WTC11 (cell line): ENCODE measurements at regions not wholly inside any gene's neighbourhood (a gene's known extent, or its start where the extent isn't known, plus 50 kb on each side); places are given as distances from the start of the nearest gene placed in this dataset.
A peak's percentile ranks its signal among the peaks of the same experiment; 100 is the strongest.

Experiments
- ATAC-seq: fragments of 200-7000 bp; cut with Tn5 transposase; 2 replicates; pipeline ENCODE4 v1.10.0; 2021; ENCODE audit warnings: mild to moderate bottlenecking, moderate library complexity
- CTCF ChIA-PET: fragments of 300-600 bp; sonication (Branson Sonifier 250); formaldehyde crosslinking; loops from one replicate; lab custom pipeline; 2021; ENCODE audit warnings: antibody characterized with exemption; lab: Charles Lee
- POLR2A ChIA-PET: fragments of 350-600 bp; sonication (Branson Sonifier 250); formaldehyde crosslinking; loops from one replicate; lab custom pipeline; 2021; ENCODE audit warnings: antibody characterized with exemption; lab: Charles Lee
- DNase-seq: peaks from one replicate; pipeline ENCODE4 v3.0.0; 2021; ENCODE audit warnings: low spot score
- H3K27ac Mint-ChIP-seq: 2 replicates; pipeline ENCODE4 v1.8.0; 2021; ENCODE audit warnings: mixed read lengths
- H3K27me3 Mint-ChIP-seq: 2 replicates; pipeline ENCODE4 v1.8.0; 2021; ENCODE audit warnings: low read depth, mild to moderate bottlenecking, moderate library complexity, mixed read lengths
- H3K36me3 Mint-ChIP-seq: 2 replicates; pipeline ENCODE4 v1.8.0; 2021; ENCODE audit warnings: mixed read lengths
- H3K4me1 Mint-ChIP-seq: 2 replicates; pipeline ENCODE4 v1.8.0; 2022; ENCODE audit warnings: mixed read lengths
- H3K4me3 Mint-ChIP-seq: 2 replicates; pipeline ENCODE4 v1.8.0; 2021; ENCODE audit warnings: mild to moderate bottlenecking, moderate library complexity, mixed read lengths
- H3K9me3 Mint-ChIP-seq: 2 replicates; pipeline ENCODE4 v1.8.0; 2021; ENCODE audit warnings: mixed read lengths
- AR ChIP-seq: fragments of 250-450 bp; sonication (Bioruptor Pico); IDR thresholded peaks from 2 replicates; pipeline ENCODE4 v1.9.0; 2021; ENCODE audit warnings: mild to moderate bottlenecking
- FOXJ3 ChIP-seq: sonication (generic); formaldehyde crosslinking; IDR thresholded peaks from 2 replicates; pipeline ENCODE4 v1.9.0; 2021; ENCODE audit warnings: missing genetic modification reagents, mild to moderate bottlenecking, borderline replicate concordance
- FOXP1 ChIP-seq: sonication (generic); formaldehyde crosslinking; IDR thresholded peaks from 2 replicates; pipeline ENCODE4 v1.8.0; 2022; ENCODE audit warnings: missing genetic modification reagents, mild to moderate bottlenecking, moderate library complexity, borderline replicate concordance
- GRHL2 ChIP-seq: fragments of 250-450 bp; sonication (Bioruptor Pico); IDR thresholded peaks from 2 replicates; pipeline ENCODE4 v1.8.0; 2022; ENCODE audit warnings: mild to moderate bottlenecking, moderate library complexity; ENCODE audit not compliant: insufficient replicate concordance, severe bottlenecking
- IRF1 ChIP-seq: sonication (generic); formaldehyde crosslinking; IDR thresholded peaks from 2 replicates; pipeline ENCODE4 v1.8.0; 2023; ENCODE audit warnings: missing genetic modification reagents
- IRF2 ChIP-seq: sonication (generic); formaldehyde crosslinking; IDR thresholded peaks from 2 replicates; pipeline ENCODE4 v1.8.0; 2022; ENCODE audit warnings: low read depth, missing genetic modification reagents, borderline replicate concordance
- KAT7 ChIP-seq: sonication (generic); formaldehyde crosslinking; IDR thresholded peaks from 2 replicates; pipeline ENCODE4 v1.8.1; 2023; ENCODE audit warnings: missing genetic modification reagents, mild to moderate bottlenecking, borderline replicate concordance
- NR1H2 ChIP-seq: sonication (generic); formaldehyde crosslinking; IDR thresholded peaks from 2 replicates; pipeline ENCODE4 v1.9.0; 2021; ENCODE audit warnings: mild to moderate bottlenecking, moderate library complexity, missing genetic modification reagents
- NR2C2 ChIP-seq: sonication (generic); formaldehyde crosslinking; IDR thresholded peaks from 2 replicates; pipeline ENCODE4 v1.8.0; 2022; ENCODE audit warnings: mild to moderate bottlenecking, missing genetic modification reagents
- PRDM15 ChIP-seq: sonication (generic); formaldehyde crosslinking; IDR thresholded peaks from 2 replicates; pipeline ENCODE4 v1.8.0; 2022; ENCODE audit warnings: missing genetic modification reagents
- USF1 ChIP-seq: sonication (generic); formaldehyde crosslinking; IDR thresholded peaks from 2 replicates; pipeline ENCODE4 v1.8.0; 2022; ENCODE audit warnings: mild to moderate bottlenecking, missing genetic modification reagents
- USF2 ChIP-seq: sonication (generic); formaldehyde crosslinking; IDR thresholded peaks from 2 replicates; pipeline ENCODE4 v1.8.1; 2023; ENCODE audit warnings: mild to moderate bottlenecking, missing genetic modification reagents, moderate library complexity
- ZMAT4 ChIP-seq: fragments of 250-450 bp; sonication (Bioruptor Pico); IDR thresholded peaks from 2 replicates; pipeline ENCODE4 v1.9.0; 2021; ENCODE audit warnings: mild to moderate bottlenecking
- ZNF219 ChIP-seq: sonication (generic); formaldehyde crosslinking; IDR thresholded peaks from 2 replicates; pipeline ENCODE4 v1.8.0; 2023; ENCODE audit warnings: missing genetic modification reagents, mild to moderate bottlenecking, borderline replicate concordance
- ZNF232 ChIP-seq: sonication (generic); formaldehyde crosslinking; IDR thresholded peaks from 2 replicates; pipeline ENCODE4 v1.8.0; 2022; ENCODE audit warnings: mild to moderate bottlenecking, missing genetic modification reagents
- ZNF512 ChIP-seq: sonication (generic); formaldehyde crosslinking; IDR thresholded peaks from 2 replicates; pipeline ENCODE4 v1.8.1; 2022; ENCODE audit warnings: missing genetic modification reagents, borderline replicate concordance
- ZSCAN18 ChIP-seq: fragments of 250-450 bp; sonication (Bioruptor Pico); IDR thresholded peaks from 2 replicates; pipeline ENCODE4 v2.1.2; 2022; ENCODE audit warnings: mild to moderate bottlenecking, moderate library complexity

GRCh38 chr2:71853858-71854257 is 293.8 kb downstream of the CYP26B1 start (continued):
- TF ChIP-seq ZSCAN18 (no peak), FOXP1 (no peak), AR (CRISPR knock-in tag) (no peak)

- peaks cover 17% of the 10 kb centered on the region for H3K9me3 Mint-ChIP-seq
- H3K27me3 Mint-ChIP-seq: no peaks in the 10 kb centered on the region
- DNase-seq (peak; percentile 22), ATAC-seq (peak; percentile 55)
- no peak overlapping the region for H3K4me3 Mint-ChIP-seq
- ChIA-PET POLR2A (interaction anchor here (0.6 kb wide), 1 partner anchor 18 kb away, joined by 3 read pairs; no protein-coding TSS in a partner anchor), CTCF (interaction anchor here (1.9 kb wide), 1 partner anchor 54 kb away, joined by 6 read pairs; no protein-coding TSS in a partner anchor)
- H3K36me3 Mint-ChIP-seq: no peaks in the 10 kb centered on the region
- no peak overlapping the region for H3K27ac Mint-ChIP-seq
- TF ChIP-seq FOXJ3 (CRISPR knock-in tag): no peak
- TF ChIP-seq ZNF512: no peak
- TF ChIP-seq PRDM15 (CRISPR knock-in tag): peak; percentile 53
- H3K4me1 Mint-ChIP-seq: 0 out of 2 replicates have a peak, but pooled peaks cover 3% of the 10 kb centered on the region
These were observed 295.4 kb downstream of the CYP26B1 start for GRCh38 chr2:71852141-71852711.

GRCh38 chr2:71851094-71851750 is 296.4 kb downstream of the CYP26B1 start:
- ATAC-seq: no peak
- ChIA-PET POLR2A (interaction anchor here (0.5 kb wide), 1 partner anchor 723 kb away, joined by 3 read pairs; no protein-coding TSS in a partner anchor), CTCF (no interaction called here)
- peaks cover 12% of the 10 kb centered on the region for H3K9me3 Mint-ChIP-seq
- DNase-seq: no peak
- H3K4me1 Mint-ChIP-seq: 0 out of 2 replicates have a peak, but pooled peaks cover 3% of the 10 kb centered on the region
- no peaks in the 10 kb centered on the region for H3K36me3 Mint-ChIP-seq
- H3K27me3 Mint-ChIP-seq: no peaks in the 10 kb centered on the region
- no peak overlapping the region for H3K27ac Mint-ChIP-seq
- H3K4me3 Mint-ChIP-seq: no peak overlapping the region
- no peak for TF ChIP-seq ZNF219 (CRISPR knock-in tag)
- TF ChIP-seq USF1 (CRISPR knock-in tag): no peak
- TF ChIP-seq IRF1 (CRISPR knock-in tag): no peak
- TF ChIP-seq FOXJ3 (CRISPR knock-in tag): no peak
- TF ChIP-seq NR2C2 (CRISPR knock-in tag): no peak
- no peak for TF ChIP-seq ZNF232 (CRISPR knock-in tag)
- no peak for TF ChIP-seq KAT7
- no peak for TF ChIP-seq USF2 (CRISPR knock-in tag)
- TF ChIP-seq IRF2 (CRISPR knock-in tag): no peak
- TF ChIP-seq NR1H2 (CRISPR knock-in tag): no peak
- TF ChIP-seq ZMAT4 (CRISPR knock-in tag): no peak
- TF ChIP-seq GRHL2 (CRISPR knock-in tag): no peak
